Naive B cell (primary cell): ENCODE measurements at regions not wholly inside any gene's neighbourhood (a gene's known extent, or its start where the extent isn't known, plus 50 kb on each side); places are given as distances from the start of the nearest gene placed in this dataset.

Experiments
- ATAC-seq, 2 donors: fragments of 150-1000 bp; cut with Tn5 transposase; 2 replicates each; pipeline ENCODE4 v1.10.0; 2021; ENCODE audit warnings: low read depth in 2 of 2, mild to moderate bottlenecking in 2 of 2, moderate library complexity in 2 of 2
- DNase-seq: peaks from one replicate; pipeline ENCODE4 v3.0.0; 2022
- H3K27ac Mint-ChIP-seq, 6 donors: one replicate each; pipeline ENCODE4 v1.8.0; 2020 to 2022; ENCODE audit warnings: mild to moderate bottlenecking in 6 of 6, mixed read lengths in 6 of 6, moderate library complexity in 5 of 6, inconsistent platforms in 2 of 6
- H3K27me3 Mint-ChIP-seq, 3 donors: one replicate each; pipeline ENCODE4 v1.8.0; 2021 to 2022; ENCODE audit warnings: mixed read lengths in 3 of 3, mild to moderate bottlenecking in 1 of 3
- H3K36me3 Mint-ChIP-seq, 2 donors: one replicate each; pipeline ENCODE4 v1.8.0; 2020 to 2022; ENCODE audit warnings: mixed read lengths in 2 of 2, inconsistent platforms in 1 of 2, mild to moderate bottlenecking in 1 of 2
- H3K4me1 Mint-ChIP-seq, 3 donors: one replicate each; pipeline ENCODE4 v1.8.0; 2020 to 2022; ENCODE audit warnings: mixed read lengths in 3 of 3, inconsistent platforms in 1 of 3, mild to moderate bottlenecking in 1 of 3, moderate library complexity in 1 of 3
- H3K4me3 Mint-ChIP-seq, 8 donors: one replicate each; pipeline ENCODE4 v1.8.0; 2020 to 2022; ENCODE audit warnings: mild to moderate bottlenecking in 8 of 8, mixed read lengths in 8 of 8, moderate library complexity in 8 of 8, inconsistent platforms in 2 of 8
- H3K9me3 Mint-ChIP-seq, 7 donors: one replicate each; pipeline ENCODE4 v1.8.0; 2020 to 2022; ENCODE audit warnings: mixed read lengths in 7 of 7, mild to moderate bottlenecking in 5 of 7, inconsistent platforms in 2 of 7, moderate library complexity in 1 of 7

GRCh38 chr6:98117068-98117467 is 717.3 kb upstream of the POU3F2 start:
- Mint-ChIP-seq H3K36me3 (no peaks in the 10 kb centered on the region), H3K4me1 (no peaks in the 10 kb centered on the region), H3K9me3 (no peaks in the 10 kb centered on the region), H3K27me3 (no peaks in the 10 kb centered on the region), H3K27ac (no peak overlapping the region), H3K4me3 (no peak overlapping the region)
- DNase-seq (no peak), ATAC-seq (no peak)

DNA sequence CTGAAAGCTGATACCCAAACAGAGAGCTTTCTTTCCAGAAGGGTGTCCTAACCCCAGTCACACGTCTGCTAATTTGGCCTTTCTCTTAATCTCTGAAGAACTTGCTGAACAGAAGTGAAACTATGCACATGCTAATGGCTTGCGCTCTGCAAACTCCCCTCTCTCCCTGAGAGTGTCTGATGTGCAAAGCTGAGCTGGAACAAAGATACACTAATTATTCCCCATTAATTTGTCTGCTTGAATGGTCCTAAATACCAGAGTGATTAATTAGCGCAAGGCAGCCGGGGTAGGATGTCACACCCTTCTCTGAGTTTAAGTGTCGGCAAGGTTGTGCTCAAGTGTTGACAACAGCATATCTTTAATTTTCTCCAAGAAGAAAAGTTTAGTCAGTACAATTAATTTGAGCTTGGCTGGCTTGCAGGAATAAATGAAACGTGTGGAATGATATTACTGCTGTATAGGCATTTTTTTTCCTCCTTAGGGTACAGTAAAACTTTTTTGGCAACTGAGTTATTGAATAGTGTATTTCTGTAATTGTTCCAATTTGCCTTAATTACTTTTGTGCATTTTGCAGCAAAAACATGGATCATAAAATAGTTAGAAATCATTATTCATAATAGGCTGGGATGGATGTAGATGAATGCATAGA is 715.9 kb upstream of the POU3F2 start:
- DNase-seq (no peak), ATAC-seq (no peak)
- Mint-ChIP-seq H3K4me1 (no peaks in the 10 kb centered on the region), H3K27me3 (no peaks in the 10 kb centered on the region), H3K36me3 (no peaks in the 10 kb centered on the region), H3K27ac (no peak overlapping the region), H3K9me3 (no peaks in the 10 kb centered on the region), H3K4me3 (no peak overlapping the region)

DNA sequence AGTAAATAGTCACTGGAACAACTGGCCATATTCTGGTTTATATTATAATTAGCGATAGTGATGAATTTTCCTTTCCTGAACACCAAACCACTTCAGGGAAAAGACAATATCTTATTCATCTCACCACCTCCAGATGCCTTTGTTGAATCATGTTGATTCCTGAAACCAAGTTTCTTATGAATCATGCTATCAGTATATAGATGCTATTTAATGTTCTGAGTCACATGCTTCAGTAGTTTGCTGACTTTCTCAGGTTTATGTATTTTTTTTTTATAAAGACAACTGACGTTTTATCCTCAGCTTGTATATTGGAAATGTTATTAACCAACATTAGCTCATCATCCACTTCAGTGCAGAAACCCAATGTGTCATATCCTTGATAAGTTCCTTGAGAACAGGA is 710.2 kb upstream of the POU3F2 start:
- ATAC-seq, result no peak
- Mint-ChIP-seq H3K27me3 (no peaks in the 10 kb centered on the region), H3K27ac (no peak overlapping the region)

DNA sequence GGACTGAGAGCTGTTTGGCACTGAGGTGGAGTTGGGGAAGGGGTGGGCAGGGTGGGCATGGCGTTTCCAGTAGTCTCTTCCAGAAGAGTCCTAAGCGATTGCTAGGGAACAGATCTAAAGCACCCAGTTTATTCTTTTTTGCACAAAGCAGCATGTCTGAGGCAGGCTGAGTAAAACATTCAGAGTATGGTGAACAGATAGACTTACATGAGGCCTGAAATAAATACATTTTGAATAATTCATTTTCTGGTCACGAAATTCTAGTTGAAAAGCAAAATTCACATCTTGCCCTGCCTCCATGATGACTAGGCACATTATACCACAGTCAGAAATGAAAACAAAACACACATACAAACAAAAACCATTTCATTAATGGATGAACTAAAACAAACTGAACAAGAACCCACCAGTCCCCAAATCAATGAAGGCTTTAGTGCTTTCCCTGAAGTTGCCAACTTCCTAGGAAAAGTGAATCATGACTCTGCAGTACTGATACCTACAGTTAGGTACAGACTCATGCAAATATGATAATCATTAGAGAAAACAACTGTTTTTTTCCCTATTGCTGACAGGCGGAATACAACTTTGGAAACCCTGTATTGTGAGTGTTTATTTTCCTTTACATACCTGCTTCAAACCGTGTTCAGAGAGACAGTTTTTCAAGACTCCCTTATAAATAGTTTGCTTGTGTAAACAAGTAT is 702.9 kb upstream of the POU3F2 start:
- ATAC-seq (no peak), DNase-seq (no peak)
- no peaks in the 10 kb centered on the region for H3K27me3 Mint-ChIP-seq
- no peaks in the 10 kb centered on the region for H3K9me3 Mint-ChIP-seq
- H3K36me3 Mint-ChIP-seq, result no peaks in the 10 kb centered on the region
- H3K4me1 Mint-ChIP-seq, result no peaks in the 10 kb centered on the region
- H3K27ac Mint-ChIP-seq, result no peak overlapping the region
- H3K4me3 Mint-ChIP-seq, result no peak overlapping the region

More for the DNA sequence above, 710.2 kb upstream of the POU3F2 start:
- H3K36me3 Mint-ChIP-seq, result no peaks in the 10 kb centered on the region
- H3K4me1 Mint-ChIP-seq, result no peaks in the 10 kb centered on the region
- H3K4me3 Mint-ChIP-seq, result no peak overlapping the region
- no peaks in the 10 kb centered on the region for H3K9me3 Mint-ChIP-seq
- DNase-seq, result no peak

DNA sequence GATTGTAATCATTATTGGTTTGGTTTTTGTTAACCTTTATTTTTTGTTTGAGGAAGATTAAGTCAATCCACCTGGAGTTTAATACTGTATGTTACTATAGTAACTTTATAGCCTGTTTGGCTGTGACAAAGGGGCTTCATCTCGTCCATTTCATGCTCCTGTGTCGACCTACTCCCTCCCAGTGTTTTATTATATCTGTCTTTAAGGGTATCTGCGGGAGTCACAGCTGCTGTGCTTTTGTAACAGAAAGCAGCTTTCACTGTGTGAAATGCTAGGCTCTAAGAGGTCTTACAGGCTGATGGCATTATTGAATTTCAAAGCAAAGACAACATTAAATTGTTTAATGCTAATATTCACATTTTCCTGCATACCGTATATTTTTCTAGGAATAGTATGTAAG is 698.0 kb upstream of the POU3F2 start:
- ATAC-seq (no peak), DNase-seq (no peak)
- H3K27me3 Mint-ChIP-seq, result no peaks in the 10 kb centered on the region

GRCh38 chr6:98137391-98137790 is 697.0 kb upstream of the POU3F2 start:
- no peak for DNase-seq
- no peak overlapping the region for H3K4me3 Mint-ChIP-seq
- H3K9me3 Mint-ChIP-seq, result peaks cover 0 to 13% (median 8%) of the 10 kb centered on the region in 7 donors
- no peaks in the 10 kb centered on the region for H3K27me3 Mint-ChIP-seq
- no peaks in the 10 kb centered on the region for H3K36me3 Mint-ChIP-seq
- no peak overlapping the region for H3K27ac Mint-ChIP-seq
- no peak for ATAC-seq
- no peaks in the 10 kb centered on the region for H3K4me1 Mint-ChIP-seq

More for the DNA sequence above, 698.0 kb upstream of the POU3F2 start:
- Mint-ChIP-seq H3K9me3 (peaks cover 0 to 7% (median 2%) of the 10 kb centered on the region in 7 donors), H3K4me3 (no peak overlapping the region), H3K4me1 (no peaks in the 10 kb centered on the region), H3K36me3 (no peaks in the 10 kb centered on the region), H3K27ac (no peak overlapping the region)

- Mint-ChIP-seq H3K4me1 (no peaks in the 10 kb centered on the region), H3K36me3 (peaks cover 0 to 11% of the 10 kb centered on the region in 2 donors), H3K4me3 (no peak overlapping the region), H3K9me3 (peaks cover 8 to 29% (median 18%) of the 10 kb centered on the region in 7 donors), H3K27me3 (no peaks in the 10 kb centered on the region), H3K27ac (no peak overlapping the region)
- ATAC-seq (no peak), DNase-seq (no peak)
These were observed 691.5 kb upstream of the POU3F2 start for GRCh38 chr6:98142839-98143238.

- H3K4me3 Mint-ChIP-seq, result no peak overlapping the region
- ATAC-seq (no peak), DNase-seq (no peak)
- no peak overlapping the region for H3K27ac Mint-ChIP-seq
- H3K4me1 Mint-ChIP-seq, result no peaks in the 10 kb centered on the region
- peaks cover 0 to 11% of the 10 kb centered on the region in 2 donors for H3K36me3 Mint-ChIP-seq
- H3K27me3 Mint-ChIP-seq, result no peaks in the 10 kb centered on the region
- H3K9me3 Mint-ChIP-seq, result peaks cover 8 to 41% (median 14%) of the 10 kb centered on the region in 7 donors
These were observed 687.7 kb upstream of the POU3F2 start for GRCh38 chr6:98146656-98147055.

DNA sequence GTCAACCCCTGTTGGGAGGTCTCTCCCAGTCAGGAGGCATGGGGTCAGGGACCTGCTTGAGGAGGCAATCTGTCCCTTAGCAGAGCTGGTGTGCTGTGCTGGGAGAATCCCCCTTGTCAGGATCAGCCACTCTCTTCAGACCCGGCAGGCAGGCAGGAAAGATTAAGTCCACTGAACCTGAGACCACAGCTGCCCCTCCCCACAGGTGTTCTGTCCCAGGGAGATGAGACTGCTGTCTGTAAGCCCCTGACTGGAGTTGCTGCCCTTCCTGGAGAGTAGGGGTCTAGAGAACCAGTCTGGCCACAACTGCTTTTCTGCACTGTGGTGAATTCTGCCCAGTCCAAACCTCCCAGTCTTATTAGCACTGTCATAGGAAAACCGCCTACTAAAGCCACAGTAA is 677.8 kb upstream of the POU3F2 start:
- ATAC-seq (no peak), DNase-seq (no peak)
- H3K27me3 Mint-ChIP-seq, result no peaks in the 10 kb centered on the region
- peaks cover 5 to 19% (median 10%) of the 10 kb centered on the region in 7 donors for H3K9me3 Mint-ChIP-seq
- H3K4me1 Mint-ChIP-seq, result no peaks in the 10 kb centered on the region
- H3K27ac Mint-ChIP-seq, result no peak overlapping the region
- H3K36me3 Mint-ChIP-seq, result no peaks in the 10 kb centered on the region
- H3K4me3 Mint-ChIP-seq, result no peak overlapping the region

- Mint-ChIP-seq H3K27me3 (no peaks in the 10 kb centered on the region), H3K9me3 (peaks cover 2 to 25% (median 9%) of the 10 kb centered on the region in 7 donors), H3K4me1 (no peaks in the 10 kb centered on the region), H3K27ac (no peak overlapping the region), H3K36me3 (no peaks in the 10 kb centered on the region), H3K4me3 (no peak overlapping the region)
- ATAC-seq (no peak), DNase-seq (no peak)
These were observed 654.8 kb upstream of the POU3F2 start for GRCh38 chr6:98179606-98180005.

GRCh38 chr6:98200084-98200483 is 634.3 kb upstream of the POU3F2 start:
- Mint-ChIP-seq H3K27me3 (no peaks in the 10 kb centered on the region), H3K9me3 (peaks cover 0 to 9% (median 2%) of the 10 kb centered on the region in 7 donors), H3K4me3 (no peak overlapping the region), H3K36me3 (no peaks in the 10 kb centered on the region), H3K27ac (no peak overlapping the region), H3K4me1 (no peaks in the 10 kb centered on the region)
- ATAC-seq, result no peak
- DNase-seq, result no peak

DNA sequence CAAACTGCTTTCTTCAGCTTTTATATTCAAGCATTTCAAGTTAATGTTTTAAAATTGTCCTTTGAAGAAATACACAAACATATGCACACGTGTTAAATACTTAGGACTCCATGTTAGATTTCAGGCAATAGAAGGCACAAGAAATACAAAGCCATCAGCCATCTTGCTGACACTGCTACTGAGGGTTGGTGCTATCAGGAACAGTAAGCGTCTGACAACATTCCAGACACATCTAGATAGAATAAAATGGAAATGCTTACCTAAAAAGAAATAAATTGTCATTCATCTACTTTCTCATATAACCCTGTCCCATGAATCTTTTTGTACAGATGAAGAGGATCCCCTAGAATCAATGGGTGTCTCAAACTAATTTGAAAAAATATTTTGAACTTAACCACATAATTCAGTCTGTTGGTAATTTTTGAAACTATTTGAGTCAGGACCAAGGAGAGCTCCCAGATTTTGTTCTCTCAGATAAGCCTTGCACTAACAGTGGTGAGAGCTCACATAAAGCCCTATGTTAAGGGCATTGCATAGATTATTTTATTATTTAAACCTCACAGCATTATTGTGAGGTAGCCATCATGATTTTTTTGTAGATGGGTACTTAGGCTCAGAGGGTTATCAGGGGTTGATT is 631.1 kb upstream of the POU3F2 start:
- no peak for DNase-seq
- Mint-ChIP-seq H3K4me3 (no peak overlapping the region), H3K27ac (no peak overlapping the region)

DNA sequence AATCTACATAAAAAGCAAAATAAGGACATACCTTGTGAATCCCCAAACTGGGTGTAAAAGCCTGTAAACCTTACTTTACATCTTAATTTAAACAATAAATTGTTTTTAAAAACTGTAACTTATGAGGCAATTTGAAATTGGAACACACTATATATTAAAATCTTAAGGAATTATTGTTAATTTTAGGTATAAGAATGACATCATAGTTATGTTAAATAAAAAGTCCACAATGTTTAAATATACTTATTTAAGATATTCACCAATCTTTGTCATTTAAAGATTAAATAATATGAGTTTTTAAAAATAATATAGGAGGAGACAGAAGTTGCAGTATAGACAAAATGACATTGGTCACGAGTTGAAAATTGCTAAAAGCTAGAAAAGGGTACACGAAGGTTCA is 621.9 kb upstream of the POU3F2 start:
- Mint-ChIP-seq H3K36me3 (no peaks in the 10 kb centered on the region), H3K27ac (no peak overlapping the region), H3K4me3 (no peak overlapping the region), H3K9me3 (peaks cover 0 to 8% (median 3%) of the 10 kb centered on the region in 7 donors), H3K4me1 (no peaks in the 10 kb centered on the region), H3K27me3 (no peaks in the 10 kb centered on the region)
- ATAC-seq, result no peak
- DNase-seq, result no peak

More for the DNA sequence above, 631.1 kb upstream of the POU3F2 start:
- no peaks in the 10 kb centered on the region for H3K36me3 Mint-ChIP-seq
- no peaks in the 10 kb centered on the region for H3K4me1 Mint-ChIP-seq
- ATAC-seq, result no peak
- no peaks in the 10 kb centered on the region for H3K27me3 Mint-ChIP-seq
- H3K9me3 Mint-ChIP-seq, result peaks cover 0 to 6% (median 0%) of the 10 kb centered on the region in 7 donors

GRCh38 chr6:98215531-98215930 is 618.8 kb upstream of the POU3F2 start:
- Mint-ChIP-seq H3K9me3 (peaks cover 0 to 8% (median 2%) of the 10 kb centered on the region in 7 donors), H3K4me1 (no peaks in the 10 kb centered on the region), H3K27me3 (no peaks in the 10 kb centered on the region), H3K36me3 (no peaks in the 10 kb centered on the region), H3K27ac (no peak overlapping the region), H3K4me3 (no peak overlapping the region)
- ATAC-seq (no peak), DNase-seq (no peak)
